ENCODE measurements at regions not wholly inside any gene's neighbourhood (a gene's known extent, or its start where the extent isn't known, plus 50 kb on each side); places are given as distances from the start of the nearest gene placed in this dataset.
A peak's percentile ranks its signal among the peaks of the same experiment; 100 is the strongest.

DNA sequence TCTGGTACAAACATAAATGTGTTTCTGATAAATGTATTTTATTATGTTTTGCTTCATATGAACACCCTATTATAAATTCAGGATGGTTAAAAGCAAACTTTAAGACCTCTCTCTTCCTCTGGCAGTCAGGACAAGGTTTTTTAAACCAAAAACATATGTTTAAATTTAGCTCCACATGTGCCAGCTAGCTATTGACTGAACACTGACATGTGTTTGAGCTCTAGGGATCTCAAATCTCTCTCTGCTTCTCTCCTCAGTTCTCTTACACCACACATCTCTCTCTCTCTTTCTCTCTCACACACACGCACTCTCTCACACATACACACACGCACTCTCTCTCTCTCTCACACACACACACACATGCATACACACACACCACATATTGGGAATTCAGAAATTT lies 150.1 kb upstream of the RFX3 start:
- no peak overlapping the region for H3K4me3 ChIP-seq (ENCODE audit: low read depth in 2 of 2, low read length in 1 of 2)
- no peak overlapping the region for H3K4me2 ChIP-seq
- no peaks in the 10 kb centered on the region; a peak in 1 of 4 replicates for H3K4me1 ChIP-seq (ENCODE audit: control insufficient read depth in 1 of 2, insufficient read depth in 2 of 2, low read depth in 1 of 2, low read length in 1 of 2)
- H3K9me3 ChIP-seq = no peaks in the 10 kb centered on the region
- no peak overlapping the region for H3K9ac ChIP-seq
- ChIA-PET CTCF (interaction anchor here (1.2 kb wide), 1 partner anchor 40 kb away, joined by 3 read pairs; no protein-coding TSS in a partner anchor), POLR2A (no interaction called here)
- H3K27ac ChIP-seq (ENCODE audit: low read depth in 2 of 2, low read length in 1 of 2) = no peak overlapping the region
- H2AFZ ChIP-seq (ENCODE audit: low read depth) = no peak overlapping the region
- no peaks in the 10 kb centered on the region for H3K36me3 ChIP-seq (replicated peaks in 1 of 2; ENCODE audit: control insufficient read depth in 1 of 2, insufficient read depth in 2 of 2, low read length in 1 of 2)
- 92% methylated on average over 2 of the region's 2 CpGs for WGBS (ENCODE audit: low lambda C conversion rate)
- no peaks in the 10 kb centered on the region for H4K20me1 ChIP-seq (ENCODE audit: insufficient read depth)
- no peaks in the 10 kb centered on the region for H3K79me2 ChIP-seq (ENCODE audit: insufficient read depth)
- TF ChIP-seq MXI1 (IDR thresholded peaks at IDR 0.05; ENCODE audit: low read depth, low read length) (peak; percentile 35; the same call in 1 of the 2 replicates), FOXJ3 (CRISPR knock-in tag; IDR thresholded peaks at IDR 0.05) (no peak)
- H3K9me2 ChIP-seq = no peaks in the 10 kb centered on the region
- H3F3A ChIP-seq (replicated peaks; ENCODE audit: insufficient read depth) = no peaks in the 10 kb centered on the region
- H3K27me3 ChIP-seq (ENCODE audit: insufficient read depth) = no peaks in the 10 kb centered on the region
- DNase-seq = peak; percentile 23

DNA sequence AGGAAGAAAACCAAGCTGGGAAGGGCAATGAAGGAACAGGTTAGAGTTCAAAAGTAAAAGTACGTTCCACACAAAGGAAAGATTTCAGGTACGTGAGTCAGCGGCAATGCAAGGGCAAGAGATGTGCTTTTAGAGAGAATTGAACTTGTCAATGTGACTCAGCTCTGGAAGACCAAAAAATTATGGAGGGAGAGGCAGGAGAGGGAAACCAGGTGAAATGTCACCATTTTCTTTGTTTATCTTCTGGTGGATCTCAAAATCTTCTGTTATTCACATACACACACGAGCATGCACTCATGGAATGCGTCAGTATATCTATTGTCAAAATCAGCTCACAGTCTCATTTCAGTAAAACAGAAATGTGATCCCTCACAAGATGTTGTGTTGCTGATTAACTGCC lies 148.8 kb upstream of the RFX3 start:
- no peaks in the 10 kb centered on the region for H3K27me3 ChIP-seq (ENCODE audit: insufficient read depth)
- H3K36me3 ChIP-seq (replicated peaks in 1 of 2; ENCODE audit: control insufficient read depth in 1 of 2, insufficient read depth in 2 of 2, low read length in 1 of 2) = no peaks in the 10 kb centered on the region
- DNase-seq = no peak
- H4K20me1 ChIP-seq (ENCODE audit: insufficient read depth) = no peaks in the 10 kb centered on the region
- no peak for TF ChIP-seq RCOR1 (IDR thresholded peaks at IDR 0.05; ENCODE audit: low read length)
- CTCF ChIA-PET = no interaction called here
- H3F3A ChIP-seq (replicated peaks; ENCODE audit: insufficient read depth) = no peaks in the 10 kb centered on the region
- H2AFZ ChIP-seq (ENCODE audit: low read depth) = no peak overlapping the region
- H3K9ac ChIP-seq = no peak overlapping the region
- POLR2A ChIA-PET = no interaction called here
- no peaks in the 10 kb centered on the region for H3K9me2 ChIP-seq
- no peaks in the 10 kb centered on the region for H3K79me2 ChIP-seq (ENCODE audit: insufficient read depth)
- WGBS (ENCODE audit: low lambda C conversion rate) = 82% methylated on average over 5 of the region's 5 CpGs
- H3K4me2 ChIP-seq = no peak overlapping the region
- no peak overlapping the region for H3K27ac ChIP-seq (ENCODE audit: low read depth in 2 of 2, low read length in 1 of 2)
- H3K9me3 ChIP-seq = no peaks in the 10 kb centered on the region
- no peaks in the 10 kb centered on the region; a peak in 1 of 4 replicates for H3K4me1 ChIP-seq (ENCODE audit: control insufficient read depth in 1 of 2, insufficient read depth in 2 of 2, low read depth in 1 of 2, low read length in 1 of 2)
- H3K4me3 ChIP-seq (ENCODE audit: low read depth in 2 of 2, low read length in 1 of 2) = no peak overlapping the region

DNA sequence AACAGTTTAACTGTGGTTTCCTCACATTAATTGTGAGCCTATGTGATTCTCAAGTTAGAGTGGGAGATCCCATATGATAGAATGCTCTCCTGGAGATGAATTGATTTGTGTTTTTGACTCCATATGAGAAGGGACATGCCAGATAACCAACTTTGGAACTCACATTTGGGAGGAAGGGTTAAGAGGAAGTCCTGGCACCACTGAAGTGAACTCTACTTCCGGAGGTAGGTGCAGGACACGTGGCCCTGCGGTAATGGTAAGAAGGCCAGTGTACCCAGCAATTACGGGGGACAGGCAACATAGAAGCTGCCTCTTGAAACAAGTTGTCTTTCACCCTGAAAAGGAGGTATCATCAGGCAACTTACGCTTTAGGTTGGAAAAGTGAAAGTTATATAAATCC lies 146.6 kb upstream of the RFX3 start:
- ChIA-PET CTCF (no interaction called here), POLR2A (no interaction called here)
- no peak overlapping the region for H3K4me2 ChIP-seq
- H3K4me3 ChIP-seq (ENCODE audit: low read depth in 2 of 2, low read length in 1 of 2) = no peak overlapping the region
- H3F3A ChIP-seq (replicated peaks; ENCODE audit: insufficient read depth) = no peaks in the 10 kb centered on the region
- no peaks in the 10 kb centered on the region for H3K79me2 ChIP-seq (ENCODE audit: insufficient read depth)
- H2AFZ ChIP-seq (ENCODE audit: low read depth) = no peak overlapping the region
- H3K27me3 ChIP-seq (ENCODE audit: insufficient read depth) = no peaks in the 10 kb centered on the region
- no peak overlapping the region for H3K9ac ChIP-seq
- no peak for DNase-seq
- no peaks in the 10 kb centered on the region for H3K9me3 ChIP-seq
- no peaks in the 10 kb centered on the region for H3K36me3 ChIP-seq (replicated peaks in 1 of 2; ENCODE audit: control insufficient read depth in 1 of 2, insufficient read depth in 2 of 2, low read length in 1 of 2)
- H3K4me1 ChIP-seq (ENCODE audit: control insufficient read depth in 1 of 2, insufficient read depth in 2 of 2, low read depth in 1 of 2, low read length in 1 of 2) = no peaks in the 10 kb centered on the region; a peak in 1 of 4 replicates
- H3K9me2 ChIP-seq = no peaks in the 10 kb centered on the region
- 85% methylated on average over 5 of the region's 5 CpGs for WGBS (ENCODE audit: low lambda C conversion rate)
- no peak for TF ChIP-seq RFX5 (IDR thresholded peaks at IDR 0.05; ENCODE audit: low read length)
- no peak overlapping the region for H3K27ac ChIP-seq (ENCODE audit: low read depth in 2 of 2, low read length in 1 of 2)
- H4K20me1 ChIP-seq (ENCODE audit: insufficient read depth) = no peaks in the 10 kb centered on the region

DNA sequence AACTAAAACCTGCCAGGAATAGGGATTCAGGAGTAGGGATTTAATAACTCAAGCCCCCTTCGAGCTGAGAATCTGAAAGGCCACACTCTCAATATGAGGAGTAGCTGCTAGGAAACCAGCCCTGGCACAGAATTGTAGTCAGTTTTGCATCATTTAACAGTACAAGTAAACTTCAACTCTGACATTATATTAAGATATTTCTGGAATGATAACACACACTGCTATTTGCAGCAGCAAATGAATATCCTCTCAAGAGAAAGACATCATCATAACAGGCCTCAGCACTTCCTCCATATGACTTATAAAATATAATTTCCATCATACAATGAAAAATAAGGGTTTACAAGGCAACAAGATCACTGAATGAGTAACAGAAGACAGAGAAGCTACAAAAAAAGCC lies 138.2 kb upstream of the RFX3 start:
- H3K36me3 ChIP-seq (replicated peaks in 1 of 2; ENCODE audit: control insufficient read depth in 1 of 2, insufficient read depth in 2 of 2, low read length in 1 of 2) = no peaks in the 10 kb centered on the region
- no peak for DNase-seq
- no peak overlapping the region for H3K4me3 ChIP-seq (ENCODE audit: low read depth in 2 of 2, low read length in 1 of 2)
- no peaks in the 10 kb centered on the region for H3K9me2 ChIP-seq
- no peaks in the 10 kb centered on the region for H4K20me1 ChIP-seq (ENCODE audit: insufficient read depth)
- H3K9ac ChIP-seq = no peak overlapping the region
- no peaks in the 10 kb centered on the region for H3K9me3 ChIP-seq
- H3K27ac ChIP-seq (ENCODE audit: low read depth in 2 of 2, low read length in 1 of 2) = no peak overlapping the region
- TF ChIP-seq TEAD4 (IDR thresholded peaks at IDR 0.05; ENCODE audit: borderline replicate concordance, insufficient read depth) (no peak), JUND (IDR thresholded peaks at IDR 0.05) (no peak), TCF12 (IDR thresholded peaks at IDR 0.05) (no peak), YY1 (IDR thresholded peaks at IDR 0.05; ENCODE audit: low read depth) (no peak), GATA2 (CRISPR knock-in tag; IDR thresholded peaks at IDR 0.05) (no peak), FOXM1 (IDR thresholded peaks at IDR 0.05; ENCODE audit: low read depth) (no peak), TAF1 (IDR thresholded peaks at IDR 0.05; ENCODE audit: borderline replicate concordance, low read depth, low read length) (no peak)
- TF ChIP-seq, protein P1, sequence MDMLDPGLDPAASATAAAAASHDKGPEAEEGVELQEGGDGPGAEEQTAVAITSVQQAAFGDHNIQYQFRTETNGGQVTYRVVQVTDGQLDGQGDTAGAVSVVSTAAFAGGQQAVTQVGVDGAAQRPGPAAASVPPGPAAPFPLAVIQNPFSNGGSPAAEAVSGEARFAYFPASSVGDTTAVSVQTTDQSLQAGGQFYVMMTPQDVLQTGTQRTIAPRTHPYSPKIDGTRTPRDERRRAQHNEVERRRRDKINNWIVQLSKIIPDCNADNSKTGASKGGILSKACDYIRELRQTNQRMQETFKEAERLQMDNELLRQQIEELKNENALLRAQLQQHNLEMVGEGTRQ (IDR thresholded peaks at IDR 0.05; ENCODE audit: borderline replicate concordance, low read depth, low read length) = no peak
- TF ChIP-seq, protein P2, sequence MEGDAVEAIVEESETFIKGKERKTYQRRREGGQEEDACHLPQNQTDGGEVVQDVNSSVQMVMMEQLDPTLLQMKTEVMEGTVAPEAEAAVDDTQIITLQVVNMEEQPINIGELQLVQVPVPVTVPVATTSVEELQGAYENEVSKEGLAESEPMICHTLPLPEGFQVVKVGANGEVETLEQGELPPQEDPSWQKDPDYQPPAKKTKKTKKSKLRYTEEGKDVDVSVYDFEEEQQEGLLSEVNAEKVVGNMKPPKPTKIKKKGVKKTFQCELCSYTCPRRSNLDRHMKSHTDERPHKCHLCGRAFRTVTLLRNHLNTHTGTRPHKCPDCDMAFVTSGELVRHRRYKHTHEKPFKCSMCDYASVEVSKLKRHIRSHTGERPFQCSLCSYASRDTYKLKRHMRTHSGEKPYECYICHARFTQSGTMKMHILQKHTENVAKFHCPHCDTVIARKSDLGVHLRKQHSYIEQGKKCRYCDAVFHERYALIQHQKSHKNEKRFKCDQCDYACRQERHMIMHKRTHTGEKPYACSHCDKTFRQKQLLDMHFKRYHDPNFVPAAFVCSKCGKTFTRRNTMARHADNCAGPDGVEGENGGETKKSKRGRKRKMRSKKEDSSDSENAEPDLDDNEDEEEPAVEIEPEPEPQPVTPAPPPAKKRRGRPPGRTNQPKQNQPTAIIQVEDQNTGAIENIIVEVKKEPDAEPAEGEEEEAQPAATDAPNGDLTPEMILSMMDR (IDR thresholded peaks at IDR 0.05) = no peak
- ChIA-PET CTCF (no interaction called here), POLR2A (no interaction called here)
- WGBS (ENCODE audit: low lambda C conversion rate) = 71% methylated on average over 1 of the region's 1 CpG
- H3F3A ChIP-seq (replicated peaks; ENCODE audit: insufficient read depth) = no peaks in the 10 kb centered on the region
- H3K79me2 ChIP-seq (ENCODE audit: insufficient read depth) = no peaks in the 10 kb centered on the region
- no peaks in the 10 kb centered on the region for H3K27me3 ChIP-seq (ENCODE audit: insufficient read depth)
- H2AFZ ChIP-seq (ENCODE audit: low read depth) = no peak overlapping the region
- H3K4me1 ChIP-seq (ENCODE audit: control insufficient read depth in 1 of 2, insufficient read depth in 2 of 2, low read depth in 1 of 2, low read length in 1 of 2) = no peaks in the 10 kb centered on the region; a peak in 1 of 4 replicates
- no peak overlapping the region for H3K4me2 ChIP-seq

Data from SK-N-SH (cell line).